GM19395 (cell line): ENCODE measurements at regions not wholly inside any gene's neighbourhood (a gene's known extent, or its start where the extent isn't known, plus 50 kb on each side); places are given as distances from the start of the nearest gene placed in this dataset.

Source experiments
- ATAC-seq: cut with Tn5 transposase; IDR thresholded peaks from one replicate; pipeline ENCODE4 v1.9.1; 2021; ENCODE audit warnings: mild to moderate bottlenecking, moderate library complexity; ENCODE audit not compliant: unreplicated experiment

DNA sequence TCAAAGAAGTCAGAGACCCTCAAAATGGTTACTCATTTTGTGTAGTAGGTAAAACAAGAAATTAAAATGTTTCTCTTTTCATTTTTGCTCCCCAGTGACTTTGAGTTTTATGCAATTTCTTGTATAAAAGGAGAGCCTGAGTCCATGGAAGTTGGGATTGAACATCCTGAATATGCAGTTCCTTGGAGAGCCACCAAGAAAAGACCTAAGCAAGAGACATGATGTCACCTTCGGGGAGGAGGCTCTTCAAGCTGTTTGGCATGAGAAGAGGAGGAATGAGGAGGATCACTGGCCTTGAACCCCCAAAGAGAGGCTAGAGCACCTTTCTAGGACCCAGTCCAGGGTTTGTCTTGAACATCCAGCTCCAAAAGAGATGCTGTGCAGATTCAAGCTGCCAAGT lies 62.3 kb upstream of the CALM2 start:
- ATAC-seq, result no peak

DNA sequence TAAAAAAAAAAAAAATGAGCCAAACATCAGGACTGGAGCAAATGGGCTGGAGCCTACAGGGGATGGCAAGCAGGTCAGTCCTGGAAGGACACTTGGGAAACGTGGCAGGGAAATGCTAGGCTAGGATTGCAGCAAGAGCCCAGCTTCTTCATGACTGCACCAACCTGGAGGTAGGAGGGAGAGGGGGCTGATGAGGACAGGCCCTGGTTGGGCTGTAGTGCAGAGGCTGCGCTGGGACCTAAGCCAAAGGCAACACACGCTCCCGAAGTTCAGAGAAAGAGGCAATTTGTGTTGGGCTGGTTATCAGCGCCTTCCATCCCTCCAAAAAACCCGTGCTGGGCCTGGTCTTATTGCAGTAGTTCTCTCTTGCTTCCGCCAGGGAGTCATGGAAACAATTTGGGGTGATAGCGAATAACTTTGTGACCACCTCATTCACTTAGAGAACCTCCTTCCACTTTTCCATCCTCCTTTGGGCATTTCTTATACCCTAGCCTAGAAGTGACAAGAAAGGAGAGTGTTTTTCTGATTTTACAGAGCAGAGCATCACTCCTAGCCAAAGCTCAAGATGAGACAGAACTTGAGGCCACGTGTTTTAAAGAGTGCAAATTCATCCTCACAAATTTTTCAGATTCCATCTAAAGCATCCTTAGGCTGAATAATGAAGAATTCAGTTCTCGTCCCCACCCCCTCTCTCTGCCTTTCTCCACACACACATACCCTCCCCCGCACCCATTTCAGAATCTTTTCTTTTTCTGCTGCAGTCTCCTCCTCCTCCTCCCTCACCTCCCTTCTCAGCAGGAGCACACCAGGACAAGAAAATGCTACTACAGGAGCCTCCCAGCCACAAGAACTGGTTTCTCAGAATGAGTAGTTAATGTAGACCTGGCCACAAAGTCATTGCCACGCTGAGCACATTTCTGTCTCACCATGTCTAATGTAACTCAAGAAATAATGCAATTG lies 61.3 kb upstream of the CALM2 start:
- ATAC-seq, result no peak

DNA sequence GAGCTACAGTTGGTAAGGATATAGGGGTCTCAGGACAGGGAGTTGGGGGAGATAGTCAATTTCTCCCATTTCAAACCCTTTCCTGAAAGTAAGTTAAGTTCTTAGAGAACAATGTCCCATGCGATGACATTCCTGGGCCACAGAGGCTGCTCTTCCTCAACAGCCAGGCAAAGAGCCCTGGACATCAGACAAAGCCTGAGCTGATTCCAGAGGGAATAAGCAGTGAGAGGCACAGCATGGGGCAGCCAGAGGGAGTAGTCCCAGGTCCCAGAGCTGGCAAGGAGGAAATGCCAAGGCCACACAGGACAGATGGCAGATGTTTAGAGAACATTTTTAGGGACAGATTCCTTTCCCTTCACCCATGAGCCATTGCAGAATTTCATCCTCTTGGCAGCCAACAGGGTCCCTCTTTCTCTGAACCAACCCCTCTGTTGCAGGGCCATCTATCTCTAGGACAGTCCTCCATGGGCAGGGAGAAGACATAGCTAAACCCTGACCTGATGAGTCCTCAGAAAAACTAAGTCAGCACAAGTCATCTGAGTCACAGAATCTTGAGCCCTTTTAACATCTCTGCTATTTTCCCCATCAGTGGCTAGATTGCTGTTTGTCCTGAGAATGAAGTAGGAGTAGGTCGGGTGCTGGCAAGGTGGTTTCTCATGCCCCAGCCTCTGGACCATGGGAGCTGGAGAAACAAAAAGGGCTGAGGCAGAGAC lies 60.3 kb upstream of the CALM2 start:
- ATAC-seq, result no peak

DNA sequence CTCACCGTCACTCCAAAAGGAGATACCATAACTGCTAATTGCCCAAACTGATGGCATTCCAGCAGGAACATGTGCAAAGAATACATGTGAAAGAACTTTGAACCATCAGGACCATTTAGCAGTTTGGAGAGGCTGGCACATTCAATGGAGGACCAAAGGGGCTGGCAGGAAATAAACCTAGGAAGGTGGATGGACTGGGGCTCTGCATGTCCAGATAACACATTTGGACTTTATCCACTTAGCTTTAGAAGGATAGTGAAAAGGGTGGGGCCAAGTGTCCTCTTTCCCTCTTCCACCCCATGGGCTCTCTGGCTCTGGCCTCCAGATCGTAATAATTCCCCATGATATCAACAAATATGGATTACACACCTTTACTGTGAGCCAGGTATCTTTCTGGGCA lies 58.8 kb upstream of the CALM2 start:
- ATAC-seq, result no peak

DNA sequence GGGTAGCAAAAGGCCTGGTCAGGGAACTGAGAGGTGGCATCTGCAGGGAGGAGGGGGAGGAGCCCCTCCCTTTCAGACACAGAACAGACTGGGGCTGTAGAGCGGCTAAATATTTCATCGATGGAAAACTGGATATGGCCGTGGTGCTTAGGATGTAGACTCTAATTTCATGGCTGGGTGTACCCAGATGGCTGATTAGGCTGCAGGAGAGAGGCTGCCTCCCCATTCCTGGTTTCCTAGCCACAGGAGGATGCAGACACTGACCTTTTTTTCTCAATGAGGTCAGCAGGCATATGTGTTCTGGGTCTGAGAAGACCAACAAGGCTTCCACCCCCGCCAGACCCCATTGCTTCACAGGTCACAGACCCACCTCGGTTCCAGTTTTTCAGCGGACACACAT lies 58.1 kb upstream of the CALM2 start:
- no peak for ATAC-seq

DNA sequence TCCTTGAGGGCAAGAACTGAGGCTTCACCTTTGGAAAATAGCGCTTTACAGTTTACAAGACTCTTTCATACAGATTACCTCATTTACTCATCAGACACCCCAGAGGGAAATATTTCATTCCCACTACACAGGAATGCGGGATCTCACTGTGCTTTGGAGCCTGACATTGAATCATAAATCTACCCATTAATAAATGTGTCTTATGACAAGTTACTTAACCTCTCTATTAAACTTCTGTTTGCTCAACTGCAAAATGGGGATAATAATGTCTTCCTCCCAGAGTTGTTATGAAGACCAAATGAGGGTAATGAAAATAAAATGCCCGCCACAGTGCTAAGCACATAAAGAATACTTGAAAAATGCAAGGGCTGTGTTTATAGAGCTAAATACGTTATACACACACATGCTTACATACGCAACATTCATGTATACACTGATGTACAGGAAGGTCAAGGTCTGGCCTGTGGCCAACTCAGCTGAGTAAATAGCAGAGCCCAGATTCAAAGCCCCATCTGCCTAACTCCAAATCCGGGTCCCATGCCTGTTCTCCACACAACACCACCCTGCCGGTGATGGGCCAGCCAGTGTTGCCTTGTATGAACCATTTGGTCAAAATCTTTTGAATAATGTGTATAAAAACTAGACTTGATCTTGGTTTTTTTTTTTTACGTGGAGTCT lies 56.6 kb upstream of the CALM2 start:
- ATAC-seq, result no peak

DNA sequence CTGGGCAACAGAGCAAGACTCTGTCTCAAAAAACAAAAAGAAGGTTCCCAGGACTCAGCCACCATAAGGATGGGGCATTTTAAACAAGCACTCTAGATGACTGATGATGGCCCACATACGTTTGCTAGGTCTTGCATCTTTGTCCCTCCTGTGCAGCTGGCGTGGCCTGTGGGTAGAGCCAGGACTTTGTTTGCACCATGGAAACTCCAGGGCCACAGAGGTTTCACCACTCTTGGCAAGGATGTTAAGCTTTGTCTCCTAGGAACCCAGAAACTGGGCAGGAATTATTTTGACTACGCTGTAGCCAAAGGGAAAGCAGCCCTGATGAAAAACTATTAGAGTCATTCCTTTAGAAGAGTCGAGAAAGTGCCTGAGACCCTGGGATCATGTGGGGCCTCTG lies 54.1 kb upstream of the CALM2 start:
- no peak for ATAC-seq

DNA sequence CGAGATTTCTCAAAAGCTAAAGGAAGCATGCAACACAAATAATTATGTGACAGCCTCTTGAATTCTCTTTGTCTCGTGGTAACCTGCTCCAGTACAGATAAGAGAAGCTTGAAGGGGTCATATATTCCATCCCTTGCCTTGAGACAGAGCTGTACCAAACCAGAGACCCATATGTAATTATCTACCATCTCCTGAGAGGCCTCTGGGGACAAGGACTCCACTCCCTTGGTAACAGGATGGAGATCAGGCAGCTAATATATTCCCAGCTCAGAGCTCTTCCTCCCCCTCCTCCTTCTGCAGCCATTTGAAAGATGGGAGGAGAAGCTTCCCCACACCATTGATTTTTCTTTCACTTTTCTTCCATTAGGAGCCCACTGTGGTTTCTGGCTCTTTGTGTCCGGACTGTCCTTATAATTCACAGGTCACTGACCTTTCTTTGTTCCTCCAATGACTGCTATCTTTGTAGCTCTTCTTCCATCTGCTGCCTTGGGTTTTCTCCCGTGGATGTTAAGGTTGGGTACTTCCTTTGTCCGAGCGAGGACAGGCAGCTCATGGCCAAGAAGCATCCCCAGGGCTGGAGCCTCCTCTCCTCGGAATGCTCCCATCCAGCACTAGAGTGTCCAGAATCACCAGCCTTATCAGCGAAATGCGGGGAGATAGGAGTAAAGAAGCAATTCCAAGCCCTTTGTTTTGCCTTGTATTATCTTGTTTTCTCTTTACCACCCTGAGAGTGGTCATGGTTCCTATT lies 51.4 kb upstream of the CALM2 start:
- ATAC-seq, result no peak

DNA sequence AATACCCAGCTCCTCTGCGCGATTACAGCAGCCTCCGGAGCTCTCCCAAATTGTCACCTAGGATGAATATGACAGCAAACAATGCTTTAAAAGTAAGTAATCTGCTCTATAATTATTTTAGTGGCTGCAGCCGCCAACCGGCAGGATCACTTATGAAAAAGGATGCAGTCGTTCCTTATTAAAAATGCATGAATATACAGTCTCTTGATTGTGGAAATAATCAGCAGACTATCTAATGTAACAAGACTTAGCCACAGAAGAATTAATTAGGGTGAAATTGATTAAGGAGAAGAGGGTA lies 50.6 kb upstream of the CALM2 start:
- no peak for ATAC-seq

DNA sequence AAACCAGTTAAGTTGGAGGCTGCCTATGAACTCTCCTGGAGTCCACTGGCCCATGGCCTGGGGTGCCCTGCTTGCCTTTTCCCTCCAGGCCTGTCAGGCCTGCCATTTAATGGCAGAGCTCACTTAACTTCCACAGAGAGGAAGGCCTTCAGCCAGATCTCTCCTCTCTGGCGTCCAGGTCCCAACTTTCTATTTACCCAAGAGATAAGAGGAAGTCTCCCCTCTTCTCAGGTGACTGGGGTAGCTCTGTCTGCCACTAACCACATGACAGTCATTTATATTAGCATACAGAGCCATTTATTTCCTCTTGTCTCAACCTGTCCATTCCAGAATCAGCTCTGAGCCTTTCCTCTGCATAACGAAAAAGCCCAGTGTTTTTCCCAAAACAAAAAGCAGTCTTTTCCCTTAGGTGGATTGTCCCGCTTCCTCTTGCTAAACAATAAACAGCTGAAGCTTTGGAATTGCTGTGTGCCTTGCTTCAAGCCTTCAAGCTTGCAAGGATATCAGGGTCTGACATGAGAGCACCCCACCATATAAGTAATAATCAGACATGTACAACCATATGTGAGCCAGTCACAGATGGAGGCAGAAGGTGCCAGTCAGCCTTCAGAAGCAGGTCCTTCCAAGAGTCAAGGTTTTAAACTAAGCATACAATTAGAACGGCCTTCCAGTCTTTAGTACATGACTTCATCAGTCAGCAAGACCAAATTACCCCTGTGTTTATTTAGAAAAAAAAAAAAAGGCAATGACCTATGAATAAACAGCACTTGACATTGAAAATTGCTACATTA lies 50.0 kb upstream of the CALM2 start:
- ATAC-seq, result no peak
